NCI-H524 treated with DMSO at 0.1 percent for 48 hours (cell line): ENCODE measurements at regions not wholly inside any gene's neighbourhood (a gene's known extent, or its start where the extent isn't known, plus 50 kb on each side); places are given as distances from the start of the nearest gene placed in this dataset.
"Not testable (repeated sequence)": the region's sequence is repeated elsewhere in the genome, so short reads cannot be mapped to it uniquely, and the experiment has no call there.

Experiments used
- DNase-seq: peaks from one replicate; lab custom pipeline; 2025; lab: John Stamatoyannopoulos, UW

- DNase-seq: no peak
Observed at GRCh38 chr12:67077617-67078016, 191.5 kb upstream of the CAND1 start.

DNA sequence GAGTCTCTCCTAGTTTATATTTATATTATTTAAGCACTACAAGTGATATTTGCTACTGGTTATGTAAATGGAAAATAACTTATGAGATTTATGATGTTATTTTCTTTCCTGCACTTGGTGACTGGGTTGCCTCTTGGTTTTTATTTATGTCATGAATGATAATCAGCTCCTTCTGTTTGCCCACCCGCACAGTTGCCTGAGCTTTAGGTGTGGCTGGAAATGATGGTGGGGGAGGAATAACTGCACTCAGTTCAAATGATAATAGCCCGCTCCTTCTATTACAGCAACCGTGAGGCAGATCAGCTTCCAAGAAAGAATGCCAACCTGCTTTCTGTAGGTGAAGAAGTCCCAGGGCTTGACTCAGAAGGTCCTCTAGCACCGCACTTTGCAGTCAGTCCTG lies 190.2 kb upstream of the CAND1 start:
- DNase-seq: no peak

- DNase-seq: no peak
Observed at GRCh38 chr12:67080637-67081036, 188.5 kb upstream of the CAND1 start.

DNA sequence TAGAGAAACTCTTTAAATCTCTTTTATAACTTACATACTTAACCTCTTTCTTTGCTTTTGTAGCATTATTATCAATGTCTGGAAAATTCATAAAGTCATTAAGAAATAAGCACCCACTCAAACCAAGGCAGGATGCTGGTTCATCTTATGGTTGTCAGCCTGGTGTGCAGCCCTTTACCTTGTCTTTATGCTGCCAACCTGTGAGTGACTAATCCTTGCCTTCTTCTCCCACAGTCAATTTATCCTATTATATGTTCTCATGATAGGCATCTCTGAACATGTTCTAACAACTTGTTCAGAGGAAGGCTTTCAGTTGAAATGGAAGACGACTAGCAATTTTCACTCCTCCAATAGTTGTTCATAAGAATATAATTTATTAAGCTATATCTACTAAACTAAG lies 186.9 kb upstream of the CAND1 start:
- no peak for DNase-seq

- no peak for DNase-seq
Observed at GRCh38 chr12:67085699-67086098, 183.5 kb upstream of the CAND1 start.

DNA sequence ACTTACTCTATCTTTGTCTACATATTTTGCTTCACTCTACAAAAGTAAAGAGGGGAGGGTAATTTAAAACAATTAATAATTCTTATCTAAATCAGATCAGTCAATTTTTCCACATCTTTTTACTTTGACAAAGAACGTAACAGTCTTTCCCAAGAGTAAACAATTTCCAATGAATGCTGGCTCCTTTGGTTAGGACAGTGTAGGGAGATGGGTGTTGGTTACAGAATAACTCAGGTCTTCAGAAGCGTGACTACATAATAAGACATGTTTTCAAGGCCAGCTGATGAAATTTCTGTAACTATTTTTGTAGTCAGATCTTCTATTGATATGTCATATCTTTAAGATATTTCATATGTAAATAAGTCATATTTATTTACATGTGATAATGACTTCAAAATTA lies 183.0 kb upstream of the CAND1 start:
- DNase-seq: no peak

GRCh38 chr12:67088401-67089118 lies 180.6 kb upstream of the CAND1 start:
- DNase-seq: no peak

DNA sequence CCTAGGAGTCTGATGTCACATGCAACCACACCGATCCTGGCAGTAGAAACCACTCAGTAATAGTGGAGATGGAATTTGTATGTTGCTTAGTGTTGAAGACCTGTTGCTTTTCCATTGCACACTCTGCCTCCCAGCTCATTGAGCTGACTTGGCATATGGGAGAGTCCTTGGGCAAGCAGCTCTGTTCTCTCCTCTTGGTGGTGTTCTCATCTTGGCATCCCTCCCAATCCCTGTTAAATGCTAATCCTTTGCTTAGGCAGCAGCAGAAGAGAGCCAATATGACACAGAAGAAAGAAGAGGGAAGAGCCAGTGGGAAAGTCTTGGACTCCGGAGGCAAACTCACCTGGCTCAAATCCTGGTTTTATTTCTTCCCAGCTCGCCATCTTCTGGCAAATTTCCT lies 178.0 kb upstream of the CAND1 start:
- DNase-seq: peak; percentile 5

DNA sequence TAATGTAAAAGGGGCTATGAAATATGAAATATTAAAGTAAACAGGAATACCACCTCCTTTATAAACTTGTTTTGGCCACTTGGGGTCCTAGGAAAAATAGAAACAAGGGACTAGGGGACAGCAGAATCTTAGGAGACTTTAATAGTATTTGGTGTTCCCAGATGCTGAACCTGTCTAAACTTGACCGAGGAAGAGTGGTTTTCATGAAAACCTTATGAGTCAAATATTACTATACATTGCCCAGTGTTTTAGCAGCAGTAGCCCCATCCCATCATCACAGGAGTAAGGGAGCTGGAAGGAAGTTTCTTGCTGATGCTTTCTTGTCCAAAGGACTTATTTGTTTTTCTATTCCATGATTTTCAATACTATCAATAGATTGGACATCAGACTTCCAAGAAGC lies 177.5 kb upstream of the CAND1 start:
- no peak for DNase-seq

DNA sequence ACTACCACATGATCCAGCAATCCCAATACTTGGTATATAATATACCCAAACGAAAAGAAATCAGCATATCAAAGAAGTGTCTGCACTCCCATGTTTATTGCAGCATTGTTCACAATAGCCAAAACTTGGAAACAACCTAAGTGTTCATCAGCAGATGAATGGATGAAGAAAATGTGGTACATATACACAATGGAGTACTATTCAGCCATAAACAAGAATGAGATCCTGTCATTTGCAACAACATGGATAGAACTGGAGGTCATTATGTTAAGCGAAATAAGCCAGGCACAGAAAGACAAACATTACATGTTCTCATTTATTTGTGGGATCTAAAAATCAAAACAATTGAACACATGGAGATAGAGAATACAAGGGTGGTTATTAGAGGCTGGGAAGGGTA lies 176.2 kb upstream of the CAND1 start:
- DNase-seq: not testable (repeated sequence)

GRCh38 chr12:67096533-67097318 lies 172.4 kb upstream of the CAND1 start:
- no peak for DNase-seq

DNA sequence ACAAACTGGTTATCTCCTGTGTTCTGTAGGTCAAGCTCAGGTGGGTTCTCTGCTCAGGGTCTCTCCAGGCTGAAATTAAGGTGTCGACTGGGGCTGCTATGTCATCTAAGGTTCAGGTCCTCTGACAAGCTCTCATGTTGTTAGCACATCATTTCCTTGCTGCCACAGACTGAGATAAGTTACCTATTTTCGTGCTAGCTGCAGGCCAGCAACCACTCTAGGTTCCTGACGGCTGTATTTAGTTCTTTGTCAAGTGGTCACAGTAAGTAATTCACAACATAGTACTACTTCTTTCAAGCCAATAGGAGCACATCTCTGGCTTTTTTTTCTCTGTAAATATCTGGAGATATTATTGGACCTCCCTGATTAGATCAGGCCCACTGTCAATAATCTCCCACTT lies 169.3 kb upstream of the CAND1 start:
- no peak for DNase-seq

DNA sequence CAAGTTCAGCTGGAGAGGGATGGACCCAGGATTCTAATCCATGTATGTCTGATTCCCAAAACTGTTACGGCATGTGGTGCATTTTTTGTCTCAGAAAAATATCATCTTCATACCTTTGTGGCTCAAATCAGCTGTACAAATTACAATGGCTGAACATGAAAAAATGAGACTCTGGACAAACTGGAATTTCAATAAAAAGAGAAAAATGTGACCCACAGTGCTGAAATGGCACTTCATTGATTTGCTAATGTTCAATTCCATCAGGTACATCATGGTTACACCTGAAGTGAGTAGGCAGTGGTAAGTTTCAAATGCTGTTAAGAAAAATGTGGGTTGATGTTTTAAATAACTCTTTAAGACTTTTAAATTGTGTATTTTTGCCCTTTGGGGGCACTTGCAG lies 165.6 kb upstream of the CAND1 start:
- no peak for DNase-seq

- DNase-seq: no peak
Observed at GRCh38 chr12:67107235-67107634, 161.9 kb upstream of the CAND1 start.

- DNase-seq: no peak
Observed at GRCh38 chr12:67107751-67108269, 161.3 kb upstream of the CAND1 start.

DNA sequence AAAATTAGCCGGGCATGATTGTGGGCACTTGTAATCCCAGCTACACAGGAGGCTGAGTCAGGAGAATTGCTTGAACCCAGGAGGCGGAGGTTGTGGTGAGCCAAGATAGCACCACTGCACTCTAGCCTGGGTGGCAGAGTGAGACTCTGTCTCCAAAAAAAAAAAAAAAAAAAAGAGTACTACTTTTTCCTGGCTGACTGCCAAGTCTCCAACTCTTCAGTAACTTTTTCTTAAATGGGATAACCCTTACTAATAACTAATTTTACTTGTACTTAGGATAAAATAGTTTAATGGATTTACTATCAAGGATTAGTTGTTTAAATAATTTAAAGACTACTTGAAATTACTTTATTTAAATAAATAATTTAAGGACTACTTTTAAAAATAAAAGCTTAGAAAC lies 158.8 kb upstream of the CAND1 start:
- not testable (repeated sequence) for DNase-seq

DNA sequence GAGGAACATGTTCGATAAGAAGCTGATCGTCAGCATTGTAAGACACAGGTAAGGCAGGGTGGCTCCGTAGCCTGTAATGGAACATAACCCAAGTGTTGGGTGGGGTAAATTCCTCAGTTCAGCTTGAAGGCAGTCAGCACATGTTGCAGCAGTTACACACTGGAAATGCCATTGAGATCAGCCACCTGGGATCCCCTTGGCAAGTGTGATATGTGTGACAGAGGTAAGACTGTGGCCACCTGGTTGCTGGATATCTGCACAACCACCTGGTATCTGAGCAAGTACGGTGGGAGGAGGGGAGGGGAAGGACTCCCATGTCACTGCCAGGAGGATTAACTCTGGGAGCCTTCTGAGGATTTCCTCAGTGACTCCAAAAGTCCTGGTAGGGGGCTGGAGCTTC lies 158.0 kb upstream of the CAND1 start:
- no peak for DNase-seq

DNA sequence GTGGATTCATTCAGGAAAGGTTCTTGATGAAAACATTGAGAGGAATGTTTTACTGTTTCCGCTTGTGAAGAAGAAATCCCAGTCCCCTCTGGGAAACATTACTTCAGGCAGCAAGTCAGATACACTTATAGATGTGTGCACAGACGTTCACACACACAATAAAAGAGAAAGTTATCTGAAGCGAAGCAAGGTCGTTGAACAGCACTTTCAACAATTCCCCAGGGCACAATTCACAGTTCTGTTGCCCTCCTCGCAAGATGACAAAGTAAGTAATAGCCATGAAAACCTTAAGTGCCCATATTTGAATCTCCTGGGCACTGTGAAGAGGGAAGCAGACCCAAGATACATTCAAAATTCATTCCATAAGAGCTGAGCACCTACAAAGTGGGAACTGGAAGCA lies 156.6 kb upstream of the CAND1 start:
- no peak for DNase-seq

DNA sequence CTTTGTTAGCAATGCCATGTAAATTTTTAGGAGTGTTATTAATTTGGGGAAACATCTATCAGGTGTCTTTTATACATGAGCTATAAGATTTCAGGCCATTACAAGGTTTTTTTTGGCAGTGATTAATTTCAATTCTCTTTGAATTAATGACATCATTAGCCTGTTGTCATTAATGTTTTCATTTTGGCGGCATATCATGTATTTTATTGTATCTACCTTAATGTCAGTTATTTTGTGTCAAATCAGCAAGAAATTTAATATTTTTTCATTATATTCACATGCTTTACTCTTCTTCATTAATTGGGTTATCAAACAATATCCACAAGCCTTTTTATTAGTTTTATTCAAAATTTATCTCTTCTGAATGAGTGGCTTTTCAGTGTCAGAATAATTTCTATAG lies 153.0 kb upstream of the CAND1 start:
- DNase-seq: no peak

GRCh38 chr12:67122584-67122983 lies 146.6 kb upstream of the CAND1 start:
- no peak for DNase-seq

DNA sequence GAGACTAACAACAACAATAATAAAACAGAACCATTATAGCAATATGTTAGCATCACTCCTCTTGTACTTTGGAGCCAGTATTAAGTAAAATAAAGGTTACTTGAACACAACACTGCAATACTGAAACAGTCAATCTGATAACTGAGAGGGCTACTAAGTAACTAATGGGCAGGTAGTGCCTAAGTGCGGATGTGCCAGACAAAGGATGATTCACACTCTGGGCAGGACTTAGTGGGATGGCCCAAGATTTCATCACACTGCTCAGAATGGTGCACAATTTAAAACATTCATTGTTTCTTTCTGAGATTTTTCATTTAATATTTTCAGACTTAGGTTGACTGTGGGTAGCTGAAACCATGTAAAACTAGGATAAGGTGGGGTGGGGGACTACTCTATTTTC lies 131.9 kb upstream of the CAND1 start:
- DNase-seq: no peak

DNA sequence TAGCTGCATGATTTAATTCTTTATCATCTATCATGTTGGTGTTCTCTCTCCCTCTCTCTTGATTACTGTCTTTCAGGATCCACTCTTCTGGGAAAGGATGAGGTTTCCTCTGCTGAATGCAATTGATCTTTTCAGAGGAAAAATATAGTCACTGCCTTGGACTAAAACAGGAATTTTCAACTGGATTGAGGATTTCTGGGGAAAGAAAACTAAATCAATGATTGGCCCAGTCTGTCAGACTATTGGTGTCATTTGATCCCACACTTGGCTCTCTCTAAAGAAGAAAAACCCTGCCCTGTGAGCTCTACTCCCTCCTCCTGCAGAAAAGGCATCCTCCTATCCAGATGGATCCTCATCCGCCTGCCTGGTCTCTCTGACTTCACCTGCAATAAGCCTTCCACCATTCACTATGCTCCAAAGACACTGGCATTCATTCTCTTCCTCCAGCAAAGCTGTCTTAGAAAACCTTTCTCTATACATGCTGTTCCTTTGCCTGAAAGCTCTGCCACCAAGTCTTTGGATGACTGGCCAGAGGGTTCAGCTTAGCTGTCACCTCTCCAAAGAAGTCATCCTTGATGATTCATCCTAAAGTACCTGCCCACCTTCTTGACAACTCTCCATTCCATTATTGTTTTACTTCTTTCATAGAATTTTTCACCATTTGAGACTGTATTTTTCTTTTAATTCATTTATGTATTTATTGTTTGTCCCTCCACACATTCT lies 127.7 kb upstream of the CAND1 start:
- DNase-seq: no peak

DNA sequence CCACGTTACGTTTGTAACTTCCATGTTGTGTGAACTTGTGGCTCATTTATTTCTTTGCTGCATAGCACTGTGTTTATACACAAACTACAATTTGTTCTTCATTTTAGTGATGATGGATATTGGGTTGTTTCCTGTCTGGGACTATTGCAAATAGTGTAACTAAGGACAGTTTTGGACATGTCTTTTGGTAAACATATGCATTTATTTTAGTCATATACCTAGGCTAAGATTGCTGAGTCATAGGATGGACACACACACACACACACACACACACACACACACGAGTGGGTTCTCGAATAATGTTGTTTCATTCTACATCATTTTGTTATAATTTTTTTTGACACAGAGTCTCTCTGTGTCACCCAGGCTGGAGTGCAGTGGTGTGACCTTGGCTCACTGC lies 123.5 kb upstream of the CAND1 start:
- DNase-seq: no peak
